ENCODE measurements at regions not wholly inside any gene's neighbourhood (a gene's known extent, or its start where the extent isn't known, plus 50 kb on each side); places are given as distances from the start of the nearest gene placed in this dataset.

GRCh38 chr12:78306236-78306635, 475.5 kb downstream of the NAV3 start:
- Histone ChIP-seq H3K4me3 (no peak overlapping the region), H3K9me3 (no peaks in the 10 kb centered on the region), H3K27me3 (no peaks in the 10 kb centered on the region), H3K36me3 (no peaks in the 10 kb centered on the region), H3K27ac (no peak overlapping the region), H3K4me1 (no peaks in the 10 kb centered on the region)
- TF ChIP-seq POLR2A (IDR thresholded peaks at IDR 0.05) (no peak), CTCF (IDR thresholded peaks at IDR 0.05) (no peak), POLR2AphosphoS5 (IDR thresholded peaks at IDR 0.05) (no peak), EP300 (IDR thresholded peaks at IDR 0.05) (no peak)
- DNase-seq (ENCODE audit: low spot score in 2 of 2) = no peak

GRCh38 chr12:78308701-78309100, 478.0 kb downstream of the NAV3 start:
- TF ChIP-seq POLR2A (IDR thresholded peaks at IDR 0.05) (no peak), EP300 (IDR thresholded peaks at IDR 0.05) (no peak), POLR2AphosphoS5 (IDR thresholded peaks at IDR 0.05) (no peak), CTCF (IDR thresholded peaks at IDR 0.05) (no peak)
- DNase-seq (ENCODE audit: low spot score in 2 of 2) = no peak
- no peaks in the 10 kb centered on the region for H3K9me3 ChIP-seq
- no peaks in the 10 kb centered on the region for H3K36me3 ChIP-seq
- no peaks in the 10 kb centered on the region for H3K27me3 ChIP-seq
- H3K27ac ChIP-seq = no peak overlapping the region
- no peak overlapping the region for H3K4me3 ChIP-seq
- H3K4me1 ChIP-seq = no peaks in the 10 kb centered on the region

GRCh38 chr12:78315028-78315427, 484.3 kb downstream of the NAV3 start:
- 48% methylated on average over 3 of the region's 3 CpGs for WGBS
- TF ChIP-seq POLR2AphosphoS5 (IDR thresholded peaks at IDR 0.05) (no peak), CTCF (IDR thresholded peaks at IDR 0.05) (no peak), POLR2A (IDR thresholded peaks at IDR 0.05) (no peak), EP300 (IDR thresholded peaks at IDR 0.05) (no peak)
- Histone ChIP-seq H3K27ac (no peak overlapping the region), H3K27me3 (no peaks in the 10 kb centered on the region), H3K4me3 (no peak overlapping the region), H3K9me3 (no peaks in the 10 kb centered on the region), H3K36me3 (no peaks in the 10 kb centered on the region), H3K4me1 (no peaks in the 10 kb centered on the region)
- no peak for DNase-seq (ENCODE audit: low spot score in 2 of 2)

- Histone ChIP-seq H3K36me3 (no peaks in the 10 kb centered on the region), H3K27ac (no peak overlapping the region), H3K4me1 (no peaks in the 10 kb centered on the region), H3K27me3 (no peaks in the 10 kb centered on the region), H3K4me3 (no peak overlapping the region), H3K9me3 (no peaks in the 10 kb centered on the region)
- TF ChIP-seq POLR2A (IDR thresholded peaks at IDR 0.05) = no peak
- TF ChIP-seq POLR2AphosphoS5 (IDR thresholded peaks at IDR 0.05) = no peak
- TF ChIP-seq CTCF (IDR thresholded peaks at IDR 0.05) = no peak
- TF ChIP-seq EP300 (IDR thresholded peaks at IDR 0.05) = no peak
- WGBS = 54% methylated on average over 4 of the region's 4 CpGs
- DNase-seq (ENCODE audit: low spot score in 2 of 2) = no peak
Measured at GRCh38 chr12:78316136-78316535, 485.4 kb downstream of the NAV3 start.

GRCh38 chr12:78316631-78317468, 486.2 kb downstream of the NAV3 start:
- H3K9me3 ChIP-seq = no peaks in the 10 kb centered on the region
- H3K27ac ChIP-seq = no peak overlapping the region
- no peaks in the 10 kb centered on the region for H3K36me3 ChIP-seq
- WGBS = 80% methylated on average over 2 of the region's 2 CpGs
- H3K4me1 ChIP-seq = no peaks in the 10 kb centered on the region
- no peak overlapping the region for H3K4me3 ChIP-seq
- no peak for DNase-seq (ENCODE audit: low spot score in 2 of 2)
- TF ChIP-seq CTCF (IDR thresholded peaks at IDR 0.05) = no peak
- TF ChIP-seq POLR2A (IDR thresholded peaks at IDR 0.05) = no peak
- TF ChIP-seq EP300 (IDR thresholded peaks at IDR 0.05) = no peak
- TF ChIP-seq POLR2AphosphoS5 (IDR thresholded peaks at IDR 0.05) = no peak
- H3K27me3 ChIP-seq = no peaks in the 10 kb centered on the region

Measured in suprapubic skin (tissue), 4 donors.